SH-SY5Y (cell line): ENCODE measurements at regions not wholly inside any gene's neighbourhood (a gene's known extent, or its start where the extent isn't known, plus 50 kb on each side); places are given as distances from the start of the nearest gene placed in this dataset.

ENCODE experiments used
- GATA2 ChIP-seq: IDR thresholded peaks from 2 replicates; pipeline ENCODE4 v1.6.1; 2011; ENCODE audit warnings: mild to moderate bottlenecking, low read depth, low read length
- GATA3 ChIP-seq: IDR thresholded peaks from 2 replicates; pipeline ENCODE4 v1.6.1; 2011; ENCODE audit warnings: low read depth, mild to moderate bottlenecking, low read length, moderate library complexity

DNA sequence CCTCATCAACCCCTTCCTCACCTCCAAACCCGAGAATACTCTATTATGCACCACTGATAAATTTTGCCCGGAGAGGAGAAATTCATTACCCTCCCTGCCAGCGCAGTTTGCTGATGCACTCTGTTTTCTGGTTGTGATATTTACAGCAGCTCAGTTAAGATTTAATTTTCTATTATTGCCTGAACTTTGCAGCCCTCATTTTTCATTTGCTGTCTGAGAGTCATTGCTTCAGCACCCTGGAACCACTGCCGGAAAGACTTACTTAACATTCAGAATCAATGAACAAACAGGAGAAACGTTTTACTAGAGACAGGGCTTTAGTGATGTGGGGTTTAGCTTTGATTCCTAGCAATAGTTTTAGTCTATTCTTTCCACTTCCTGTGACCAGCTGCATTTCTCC is 56.7 kb upstream of the MAMDC2 start:
- TF ChIP-seq GATA2 (no peak), GATA3 (no peak)
